GM21423 (cell line): ENCODE measurements at regions not wholly inside any gene's neighbourhood (a gene's known extent, or its start where the extent isn't known, plus 50 kb on each side); places are given as distances from the start of the nearest gene placed in this dataset.

Experiments used
- ATAC-seq: cut with Tn5 transposase; IDR thresholded peaks from one replicate; pipeline ENCODE4 v1.9.1; 2021; ENCODE audit warnings: mild to moderate bottlenecking, moderate library complexity; ENCODE audit not compliant: unreplicated experiment

GRCh38 chr4:24476282-24476681 lies 108.1 kb downstream of the DHX15 start:
- no peak for ATAC-seq

- no peak for ATAC-seq
These were observed 108.6 kb downstream of the DHX15 start for GRCh38 chr4:24475756-24476155.

- ATAC-seq: no peak
These were observed 111.0 kb downstream of the DHX15 start for GRCh38 chr4:24473309-24473721.

- peak; percentile 69 for ATAC-seq
These were observed 111.6 kb downstream of the DHX15 start for GRCh38 chr4:24472514-24473308.

GRCh38 chr4:24472161-24472510 lies 112.2 kb downstream of the DHX15 start:
- ATAC-seq: no peak

- no peak for ATAC-seq
These were observed 112.7 kb downstream of the DHX15 start for GRCh38 chr4:24471486-24472160.

GRCh38 chr4:24470666-24471485 lies 113.5 kb downstream of the DHX15 start:
- no peak for ATAC-seq

- ATAC-seq: no peak
These were observed 116.3 kb downstream of the DHX15 start for GRCh38 chr4:24468071-24468470.

- ATAC-seq: no peak
These were observed 119.8 kb downstream of the DHX15 start for GRCh38 chr4:24464566-24464965.

- ATAC-seq: no peak
These were observed 127.9 kb downstream of the DHX15 start for GRCh38 chr4:24456431-24456830.

- ATAC-seq: no peak
These were observed 130.4 kb downstream of the DHX15 start for GRCh38 chr4:24453951-24454350.

GRCh38 chr4:24451870-24452269 lies 132.5 kb downstream of the DHX15 start:
- ATAC-seq: no peak

GRCh38 chr4:24443200-24443599 lies 141.2 kb downstream of the DHX15 start:
- ATAC-seq: no peak

- ATAC-seq: no peak
These were observed 143.6 kb downstream of the DHX15 start for GRCh38 chr4:24440765-24441164.

- ATAC-seq: no peak
These were observed 150.1 kb downstream of the DHX15 start for GRCh38 chr4:24434241-24434640.

GRCh38 chr4:24433515-24434214 lies 150.7 kb downstream of the DHX15 start:
- ATAC-seq: no peak

GRCh38 chr4:24428850-24429249 lies 155.5 kb downstream of the DHX15 start:
- ATAC-seq: no peak

- ATAC-seq: no peak
These were observed 157.8 kb downstream of the DHX15 start for GRCh38 chr4:24426557-24426956.

GRCh38 chr4:24425863-24426262 lies 158.5 kb downstream of the DHX15 start:
- ATAC-seq: no peak

- no peak for ATAC-seq
These were observed 160.7 kb downstream of the DHX15 start for GRCh38 chr4:24423670-24424069.

- no peak for ATAC-seq
These were observed 161.7 kb downstream of the DHX15 start for GRCh38 chr4:24422644-24423043.
